Glomerular visceral epithelial cell (primary cell): ENCODE measurements at regions not wholly inside any gene's neighbourhood (a gene's known extent, or its start where the extent isn't known, plus 50 kb on each side); places are given as distances from the start of the nearest gene placed in this dataset.
"Not testable (repeated sequence)": the region's sequence is repeated elsewhere in the genome, so short reads cannot be mapped to it uniquely, and the experiment has no call there.

Source experiments
- DNase-seq: peaks from one replicate; pipeline ENCODE4 v3.0.0-alpha.2; 2016; ENCODE audit errors: extremely low spot score

GRCh38 chr5:71907001-71907588 lies 188.0 kb downstream of the CARTPT start:
- no peak for DNase-seq

GRCh38 chr5:71907608-71908145 lies 188.6 kb downstream of the CARTPT start:
- no peak for DNase-seq

GRCh38 chr5:71910741-71911140 lies 191.7 kb downstream of the CARTPT start:
- no peak for DNase-seq

- no peak for DNase-seq
These were observed 192.9 kb downstream of the CARTPT start for GRCh38 chr5:71912021-71912420.

GRCh38 chr5:71914281-71914680 lies 193.0 kb upstream of the MAP1B start:
- DNase-seq: no peak

GRCh38 chr5:71922584-71923106 lies 184.6 kb upstream of the MAP1B start:
- DNase-seq: peak; percentile 79

- no peak for DNase-seq
These were observed 183.5 kb upstream of the MAP1B start for GRCh38 chr5:71923755-71924154.

GRCh38 chr5:71924325-71924724 lies 182.9 kb upstream of the MAP1B start:
- no peak for DNase-seq

- DNase-seq: peak; percentile 26
These were observed 182.3 kb upstream of the MAP1B start for GRCh38 chr5:71924980-71925379.

GRCh38 chr5:71925608-71926091 lies 181.6 kb upstream of the MAP1B start:
- DNase-seq: no peak

- no peak for DNase-seq
These were observed 178.3 kb upstream of the MAP1B start for GRCh38 chr5:71929003-71929402.

- not testable (repeated sequence) for DNase-seq
These were observed 176.7 kb upstream of the MAP1B start for GRCh38 chr5:71930554-71930953.

- DNase-seq: peak; percentile 52
These were observed 175.1 kb upstream of the MAP1B start for GRCh38 chr5:71932131-71932654.

- peak; percentile 89 for DNase-seq
These were observed 174.5 kb upstream of the MAP1B start for GRCh38 chr5:71932655-71933338.

- no peak for DNase-seq
These were observed 173.0 kb upstream of the MAP1B start for GRCh38 chr5:71934322-71934721.

- DNase-seq: no peak
These were observed 169.2 kb upstream of the MAP1B start for GRCh38 chr5:71937921-71938698.

- peak; percentile 66 for DNase-seq
These were observed 168.4 kb upstream of the MAP1B start for GRCh38 chr5:71938895-71939294.

GRCh38 chr5:71939452-71940230 lies 167.6 kb upstream of the MAP1B start:
- DNase-seq: no peak

GRCh38 chr5:71943874-71944273 lies 163.4 kb upstream of the MAP1B start:
- DNase-seq: no peak

- no peak for DNase-seq
These were observed 161.8 kb upstream of the MAP1B start for GRCh38 chr5:71945436-71945835.

GRCh38 chr5:71946343-71947030 lies 160.8 kb upstream of the MAP1B start:
- DNase-seq: no peak
